Peyer's patch (tissue), 4 donors: ENCODE measurements at regions not wholly inside any gene's neighbourhood (a gene's known extent, or its start where the extent isn't known, plus 50 kb on each side); places are given as distances from the start of the nearest gene placed in this dataset.

Experiments
- POLR2A ChIP-seq, 2 donors: fragments of 450-650 bp; IDR thresholded peaks; one replicate each; pipeline ENCODE4 v1.5.1; 2017; ENCODE audit warnings: antibody characterized with exemption in 2 of 2, mild to moderate bottlenecking in 2 of 2, moderate library complexity in 2 of 2
- TF ChIP-seq, protein P1 (sequence below), 6 experiments: fragments of 450-650 bp in 4 of 6; fragments of 200-600 bp in 2 of 6; sonication (generic) in 1 of 6; IDR thresholded peaks; one replicate each; pipeline ENCODE4 v1.5.1; 2017 to 2019; ENCODE audit warnings: antibody characterized with exemption in 6 of 6, mild to moderate bottlenecking in 3 of 6, moderate library complexity in 1 of 6

DNA sequence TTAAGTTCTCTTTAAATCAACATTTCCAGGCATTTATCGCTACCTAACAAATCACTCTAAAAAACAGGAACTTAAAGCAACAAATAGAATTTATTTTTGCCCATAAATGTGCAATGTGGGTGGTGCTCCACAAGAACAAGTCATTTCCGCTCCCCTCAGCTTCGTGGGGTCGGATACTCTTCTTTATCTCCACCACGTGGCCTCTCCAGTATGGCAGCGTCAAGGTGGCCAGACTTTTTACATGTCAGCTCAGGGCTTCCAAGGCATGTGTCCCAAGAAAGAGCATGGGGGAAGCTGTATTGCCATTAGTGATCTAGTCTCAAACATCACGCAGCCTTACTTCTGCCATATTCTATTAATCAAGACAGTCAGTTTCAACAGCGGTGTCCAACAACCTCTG is 249.2 kb upstream of the NOCT start:
- TF ChIP-seq, protein P1, sequence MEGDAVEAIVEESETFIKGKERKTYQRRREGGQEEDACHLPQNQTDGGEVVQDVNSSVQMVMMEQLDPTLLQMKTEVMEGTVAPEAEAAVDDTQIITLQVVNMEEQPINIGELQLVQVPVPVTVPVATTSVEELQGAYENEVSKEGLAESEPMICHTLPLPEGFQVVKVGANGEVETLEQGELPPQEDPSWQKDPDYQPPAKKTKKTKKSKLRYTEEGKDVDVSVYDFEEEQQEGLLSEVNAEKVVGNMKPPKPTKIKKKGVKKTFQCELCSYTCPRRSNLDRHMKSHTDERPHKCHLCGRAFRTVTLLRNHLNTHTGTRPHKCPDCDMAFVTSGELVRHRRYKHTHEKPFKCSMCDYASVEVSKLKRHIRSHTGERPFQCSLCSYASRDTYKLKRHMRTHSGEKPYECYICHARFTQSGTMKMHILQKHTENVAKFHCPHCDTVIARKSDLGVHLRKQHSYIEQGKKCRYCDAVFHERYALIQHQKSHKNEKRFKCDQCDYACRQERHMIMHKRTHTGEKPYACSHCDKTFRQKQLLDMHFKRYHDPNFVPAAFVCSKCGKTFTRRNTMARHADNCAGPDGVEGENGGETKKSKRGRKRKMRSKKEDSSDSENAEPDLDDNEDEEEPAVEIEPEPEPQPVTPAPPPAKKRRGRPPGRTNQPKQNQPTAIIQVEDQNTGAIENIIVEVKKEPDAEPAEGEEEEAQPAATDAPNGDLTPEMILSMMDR (IDR thresholded peaks at IDR 0.05) = no peak
- no peak for TF ChIP-seq POLR2A (IDR thresholded peaks at IDR 0.05)
